Head of caudate nucleus (tissue), 42 donors: ENCODE measurements at regions not wholly inside any gene's neighbourhood (a gene's known extent, or its start where the extent isn't known, plus 50 kb on each side); places are given as distances from the start of the nearest gene placed in this dataset.
A peak's percentile ranks its signal among the peaks of the same experiment; 100 is the strongest.

Experiments
- DNase-seq, 42 donors: peaks; one replicate each; pipeline versions ENCODE4 v3.0.0 to v3.0.0-alpha.2; 2020 to 2021; ENCODE audit warnings: mixed read lengths in 7 of 42
- intact Hi-C: fragments of 100-400 bp; cut with DNase I; formaldehyde crosslinking; loops from one replicate; pipeline ENCODE4 v1.15.0; 2022

DNA sequence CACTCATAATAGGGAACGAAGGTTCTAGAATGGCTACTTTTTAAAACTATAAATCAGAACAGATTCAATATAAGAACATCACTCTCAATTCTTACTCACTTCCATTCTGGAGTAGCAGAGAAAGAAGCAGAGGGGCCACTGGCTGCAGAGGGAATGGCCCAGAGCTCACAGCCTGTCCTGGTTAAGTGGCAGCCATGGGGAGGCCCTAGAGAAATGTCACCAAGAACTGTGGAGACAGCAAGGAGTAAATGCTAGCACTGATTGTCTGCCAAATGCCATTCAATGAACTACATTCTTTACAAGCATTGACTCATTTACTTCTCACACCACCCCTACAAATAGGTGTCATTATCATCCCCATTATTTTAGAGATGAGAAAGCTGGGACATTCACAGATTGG lies 74.6 kb upstream of the KCNMA1 start:
- intact Hi-C loops: no loop called here
- DNase-seq: peak in 1 of 42 donors; percentile 10

DNA sequence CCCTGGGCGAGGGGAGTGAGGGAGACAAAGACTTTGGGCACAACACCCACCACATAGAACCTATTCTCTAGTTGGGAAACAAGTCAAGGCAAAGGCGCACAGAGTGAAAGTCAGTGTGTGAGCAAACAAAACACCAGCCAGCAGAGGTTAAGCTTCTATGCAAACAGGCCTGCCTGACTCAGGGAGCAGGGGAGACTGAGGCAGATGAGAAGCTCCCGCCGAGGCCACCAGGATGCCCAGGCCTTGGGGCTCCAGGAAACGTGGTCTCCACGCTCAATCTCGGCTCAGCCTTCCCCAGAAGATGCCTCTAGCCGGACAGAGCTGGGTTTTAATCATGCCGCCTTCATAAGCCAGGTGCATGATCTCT lies 74.1 kb upstream of the KCNMA1 start:
- DNase-seq: no peak
- intact Hi-C loops: no loop called here

DNA sequence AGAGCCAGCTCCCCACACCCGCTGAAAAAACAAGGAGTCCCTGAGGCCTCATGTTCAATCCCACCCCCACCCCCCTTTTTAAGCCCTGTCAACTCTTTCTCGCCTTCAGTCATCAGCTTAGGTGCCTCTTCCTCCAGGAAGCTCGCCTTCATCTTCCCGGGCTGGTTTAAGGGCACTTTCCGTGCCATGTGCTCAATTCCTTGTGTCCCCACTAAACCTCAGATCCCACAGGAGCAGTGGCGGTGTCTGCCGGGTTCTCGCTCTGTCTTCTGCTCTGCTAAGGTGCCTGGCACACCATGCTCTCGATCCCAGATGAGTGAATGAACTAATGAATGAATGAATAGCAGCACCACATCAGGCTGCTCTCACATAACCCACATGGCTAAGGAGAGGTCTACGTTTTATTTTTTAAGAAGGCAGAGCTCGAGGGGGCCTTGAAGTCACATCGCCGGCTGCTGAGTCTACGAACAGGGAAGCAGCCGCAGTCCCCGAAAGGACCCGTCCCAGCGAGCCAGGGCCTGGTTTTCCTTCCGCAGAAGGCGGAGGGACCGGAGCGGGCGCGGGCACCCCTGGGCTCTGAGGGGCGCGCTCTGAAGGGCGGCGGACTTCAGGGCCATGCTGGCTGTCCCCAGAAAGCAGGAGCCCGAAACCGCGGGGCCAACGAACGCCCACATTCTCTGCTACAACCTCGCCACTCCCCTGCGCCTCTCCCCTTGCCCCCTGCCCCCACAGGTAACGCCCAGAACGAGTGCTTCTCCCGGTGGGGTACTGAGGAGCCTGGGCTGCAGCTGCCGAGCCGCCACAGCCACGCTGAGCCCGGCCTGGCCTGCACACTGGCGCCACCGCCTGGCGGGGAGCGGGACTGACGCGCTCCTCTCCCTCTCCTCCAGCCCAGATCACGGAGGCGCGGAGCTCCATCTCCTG lies 73.4 kb upstream of the KCNMA1 start:
- DNase-seq: peak; percentile 56 to 92 (median 83)
- intact Hi-C loops: no loop called here

DNA sequence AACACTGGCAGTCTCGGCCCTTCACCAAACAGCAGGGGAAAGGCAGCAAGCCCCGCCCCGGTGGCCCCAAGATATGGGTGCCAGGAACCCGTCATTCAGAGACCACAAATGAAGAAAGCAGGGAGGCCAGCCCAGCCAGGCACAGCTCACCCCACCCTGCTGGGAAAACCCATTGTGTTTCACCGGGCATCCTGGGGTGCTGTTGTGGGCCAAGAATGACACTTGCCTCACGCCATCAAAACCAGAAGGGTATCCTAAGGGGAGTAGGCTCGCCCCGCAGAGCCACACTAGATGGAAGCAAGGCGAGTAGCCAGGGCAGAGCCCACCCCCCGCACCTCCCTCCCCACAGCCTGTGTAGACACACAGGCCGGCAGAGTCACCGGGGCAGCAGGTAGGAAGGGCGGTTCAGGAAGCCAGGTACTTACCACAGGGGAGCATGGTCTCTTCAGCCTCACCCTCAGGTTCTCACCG lies 72.5 kb upstream of the KCNMA1 start:
- DNase-seq: peak in 1 of 42 donors; percentile 38
- intact Hi-C loops: no loop called here

DNA sequence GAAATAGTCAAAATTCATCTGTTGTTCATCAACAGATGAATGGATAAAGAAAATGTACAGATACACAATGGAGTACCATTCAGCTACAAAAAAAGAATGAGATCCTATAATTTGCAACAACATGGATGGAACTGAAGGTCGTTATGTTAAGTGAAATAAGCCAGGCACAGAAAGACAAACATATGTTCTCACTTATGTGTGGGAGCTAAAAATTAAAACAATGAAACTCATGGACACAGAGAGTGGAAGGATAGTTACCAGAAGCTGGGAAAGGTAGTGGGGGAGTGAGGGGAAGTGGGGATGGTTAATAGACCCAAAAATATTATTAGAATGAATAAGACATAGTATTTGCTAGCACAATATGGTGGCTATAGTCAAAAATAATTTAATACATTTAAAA lies 70.0 kb upstream of the KCNMA1 start:
- intact Hi-C loops: no loop called here

DNA sequence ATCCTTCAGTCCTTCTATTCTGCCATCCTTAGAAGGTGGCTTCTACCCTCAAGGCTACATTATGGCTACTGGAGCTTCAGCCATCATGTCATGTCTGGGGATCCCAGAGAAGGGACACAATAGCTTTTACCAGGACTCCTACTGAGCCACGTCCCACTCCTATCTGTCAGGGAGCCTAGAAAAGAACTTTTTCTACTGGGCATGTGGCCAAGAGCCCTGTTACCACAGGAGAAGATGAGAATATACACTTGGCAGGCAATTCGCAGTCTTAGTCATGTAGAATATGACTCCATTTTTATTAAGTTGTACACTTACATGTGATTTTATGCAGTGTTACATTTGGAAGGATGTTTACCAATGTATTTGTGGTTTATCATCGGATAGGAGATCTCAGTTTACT lies 64.6 kb upstream of the KCNMA1 start:
- DNase-seq: no peak
- intact Hi-C loops: no loop called here

More for the DNA sequence above, 70.0 kb upstream of the KCNMA1 start:
- no peak for DNase-seq

DNA sequence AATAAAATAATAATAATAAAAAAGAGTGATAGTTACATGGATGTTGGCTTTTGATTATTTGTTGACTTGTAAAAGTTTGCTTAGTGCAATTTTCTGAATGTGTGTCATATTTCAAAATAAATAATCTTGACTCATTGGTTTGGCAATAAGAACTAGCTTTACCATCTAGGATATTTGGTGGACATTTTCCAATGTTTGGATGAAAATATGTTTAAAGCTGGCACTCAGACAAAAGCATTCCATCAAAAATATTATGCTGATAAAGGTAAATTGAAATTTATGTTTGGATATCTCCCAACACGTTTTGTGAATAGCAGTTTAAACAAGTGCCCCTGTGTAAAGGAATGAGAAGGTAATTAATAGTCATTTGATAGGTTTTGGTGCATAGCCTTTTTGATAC lies 62.5 kb upstream of the KCNMA1 start:
- intact Hi-C loops: no loop called here
- DNase-seq: no peak

DNA sequence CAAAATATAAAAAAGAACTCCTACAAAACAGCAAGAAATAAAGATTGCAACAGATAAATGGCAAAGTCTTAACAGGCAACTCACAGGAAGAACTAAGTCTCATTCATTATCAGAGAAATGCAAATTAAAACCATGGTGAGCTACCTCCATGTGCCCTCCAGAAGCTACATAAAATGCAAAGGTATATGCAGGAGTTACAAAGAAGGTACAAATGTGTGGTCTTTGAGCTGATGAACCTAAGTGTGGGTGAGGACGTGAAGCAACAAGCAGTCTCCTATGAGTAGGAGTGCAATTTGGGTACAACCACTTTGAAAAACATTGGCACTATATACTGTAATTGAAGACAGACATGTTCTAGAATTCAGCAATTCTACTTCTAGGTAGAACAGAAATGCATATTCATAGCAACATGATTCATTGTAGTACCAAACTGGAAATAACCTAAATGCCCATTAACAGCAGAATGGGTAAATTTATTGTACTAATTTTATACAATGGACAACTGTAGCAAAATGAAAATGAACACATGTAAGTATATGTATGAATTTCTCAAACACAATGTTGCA lies 61.6 kb upstream of the KCNMA1 start:
- intact Hi-C loops: no loop called here
- DNase-seq: no peak

DNA sequence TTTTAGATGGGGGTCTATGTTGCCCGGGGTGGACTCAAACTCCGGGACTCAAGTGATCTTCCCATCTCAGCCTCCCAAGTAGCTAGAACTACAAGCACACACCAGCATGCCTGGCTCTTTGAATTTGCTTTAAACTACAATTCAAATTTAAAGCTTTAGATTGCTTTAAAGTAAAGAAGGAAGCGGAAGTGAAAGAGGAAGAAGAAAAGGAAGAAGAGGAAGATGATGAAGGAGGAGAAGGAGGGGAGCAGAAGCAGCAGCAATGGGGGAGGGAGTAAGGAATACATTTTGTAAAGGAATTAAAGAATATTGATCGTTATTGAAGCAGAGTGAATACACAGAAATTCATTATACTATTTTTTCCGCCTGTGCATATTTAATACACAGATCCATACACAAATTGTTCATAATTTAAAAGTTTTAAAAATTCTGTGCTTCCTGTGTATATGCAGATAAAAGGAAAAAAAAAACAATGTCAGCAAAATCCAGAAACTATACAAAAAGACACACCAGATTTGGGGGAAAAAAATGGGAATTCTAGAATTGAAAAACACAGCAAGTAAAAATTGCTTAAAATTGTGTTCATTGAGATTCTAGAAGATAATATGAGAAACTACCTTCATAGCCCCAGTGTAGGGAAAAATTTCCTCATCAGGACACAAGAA lies 60.8 kb upstream of the KCNMA1 start:
- intact Hi-C loops: no loop called here

DNA sequence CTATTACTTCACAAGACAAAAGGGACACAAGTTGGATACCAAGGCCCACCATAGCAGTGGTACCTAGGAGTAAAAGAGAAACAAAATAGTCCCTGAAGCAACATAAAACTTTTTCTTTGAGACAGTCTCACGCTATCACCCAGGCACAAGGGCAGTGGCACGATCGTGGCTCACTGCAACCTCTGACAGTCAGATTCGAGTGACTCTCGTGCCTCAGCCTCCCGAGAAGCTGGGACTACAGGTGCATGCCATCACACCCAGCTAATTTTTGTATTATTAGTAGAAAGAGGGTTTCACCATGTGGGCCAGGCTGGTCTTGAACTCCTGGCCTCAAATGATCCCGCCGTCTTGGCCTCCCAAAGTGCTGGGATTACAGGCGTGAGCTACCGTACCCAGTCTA lies 59.0 kb upstream of the KCNMA1 start:
- DNase-seq: peak in 2 of 42 donors; percentile 20
- intact Hi-C loops: no loop called here

More for the DNA sequence above, 60.8 kb upstream of the KCNMA1 start:
- DNase-seq: no peak

DNA sequence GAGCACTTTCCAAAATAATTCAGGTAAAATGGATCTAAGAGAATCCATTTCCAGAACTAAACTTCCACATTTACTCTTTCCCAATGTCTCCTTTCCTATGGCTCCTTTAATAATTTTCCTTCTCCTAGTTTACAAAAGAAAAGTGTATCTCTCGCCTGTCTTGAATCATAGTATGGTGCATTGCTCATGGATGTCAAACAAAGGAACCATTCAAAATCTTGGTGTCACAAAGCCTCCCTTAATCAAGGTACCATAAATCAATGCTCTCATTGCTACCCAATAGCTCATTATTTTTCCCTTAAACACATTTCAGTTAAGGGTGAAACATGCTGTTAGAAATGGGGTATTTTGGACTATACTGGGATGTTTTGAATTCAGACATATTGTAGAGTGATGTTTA lies 57.6 kb upstream of the KCNMA1 start:
- intact Hi-C loops: no loop called here
- DNase-seq: no peak

DNA sequence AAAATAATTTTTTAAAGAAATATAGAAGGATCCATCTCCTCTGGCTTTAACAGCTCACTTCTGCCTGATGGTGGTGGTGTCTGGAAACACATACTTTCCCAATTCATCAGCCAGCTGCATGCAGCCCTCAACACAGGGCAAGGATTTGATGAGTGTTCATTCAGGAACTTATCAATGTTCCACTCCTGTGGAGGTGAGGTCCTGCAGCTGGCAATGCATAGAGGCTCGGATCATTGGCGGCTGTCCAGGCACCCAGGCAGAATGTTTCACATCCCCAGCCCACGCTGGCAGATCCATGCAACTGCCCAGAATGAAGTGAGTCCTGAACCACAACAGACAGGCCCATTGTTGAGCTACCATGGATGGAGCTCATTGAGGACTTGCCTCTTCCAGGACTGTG lies 55.2 kb upstream of the KCNMA1 start:
- intact Hi-C loops: no loop called here
- DNase-seq: no peak

DNA sequence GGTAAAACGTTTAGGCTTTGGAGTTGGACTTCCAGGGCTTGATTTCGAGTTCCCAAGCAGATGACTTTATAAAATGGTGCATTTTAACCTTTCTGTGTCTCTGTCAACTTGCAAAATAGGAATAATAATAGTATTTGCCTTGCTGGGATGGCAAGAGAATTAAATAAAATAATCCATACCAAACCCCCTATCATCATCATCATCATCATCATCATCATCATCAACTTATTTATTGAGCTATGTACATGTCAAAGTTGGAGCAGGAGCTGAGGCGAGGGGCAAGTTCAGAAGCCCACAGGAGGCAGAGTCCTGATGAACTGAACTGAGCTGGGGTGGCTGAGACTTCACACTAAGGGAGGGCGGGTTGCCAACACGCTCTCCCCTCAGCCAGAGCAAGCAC lies 51.7 kb upstream of the KCNMA1 start:
- no peak for DNase-seq
- intact Hi-C loops: no loop called here

DNA sequence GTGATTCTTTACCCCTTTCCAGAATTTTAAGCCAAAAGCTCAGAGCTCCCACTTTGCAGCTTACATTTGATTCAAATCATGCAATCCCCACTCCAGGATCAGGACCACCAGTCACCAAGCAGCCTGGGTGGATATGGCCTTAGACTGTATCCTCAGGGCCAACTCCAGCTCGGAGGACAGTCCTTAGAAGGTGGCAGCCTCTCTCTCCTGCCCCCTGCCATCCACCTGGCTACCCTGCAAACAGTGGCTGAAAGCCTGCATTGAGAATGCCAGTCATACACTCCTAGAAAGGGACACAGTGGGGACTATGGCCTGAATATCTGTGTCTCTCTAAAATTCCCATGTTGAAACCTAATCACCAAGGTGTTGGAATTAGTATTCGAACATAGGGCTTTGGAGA lies 50.0 kb upstream of the KCNMA1 start:
- intact Hi-C loops: no loop called here

More for the DNA sequence above, 50.0 kb upstream of the KCNMA1 start:
- no peak for DNase-seq
